GM19240 (cell line): ENCODE measurements at regions not wholly inside any gene's neighbourhood (a gene's known extent, or its start where the extent isn't known, plus 50 kb on each side); places are given as distances from the start of the nearest gene placed in this dataset.

Experiments
- DNase-seq: peaks from one replicate; pipeline ENCODE4 v3.0.0; 2011; ENCODE audit warnings: low spot score; ENCODE audit not compliant: insufficient read length

DNA sequence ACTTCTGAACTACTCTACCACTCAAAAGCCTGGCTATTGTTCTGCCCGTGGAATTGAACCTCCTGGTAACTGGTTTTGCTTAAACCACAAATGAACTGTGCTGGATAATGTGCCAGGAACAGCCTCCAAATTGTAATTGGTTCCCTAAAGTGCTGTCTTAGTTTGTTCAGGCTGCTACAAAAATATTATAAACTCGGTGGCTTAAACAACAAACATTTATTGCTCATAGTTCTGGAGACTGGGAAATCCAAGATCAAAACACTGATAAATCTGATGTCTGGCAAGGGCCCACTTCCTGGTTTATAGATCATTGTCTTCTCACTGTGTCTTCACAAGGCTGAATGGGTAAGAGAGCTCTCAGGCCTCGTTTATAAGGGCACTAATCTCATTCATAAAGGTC is 149.2 kb upstream of the NCKAP5 start:
- no peak for DNase-seq

DNA sequence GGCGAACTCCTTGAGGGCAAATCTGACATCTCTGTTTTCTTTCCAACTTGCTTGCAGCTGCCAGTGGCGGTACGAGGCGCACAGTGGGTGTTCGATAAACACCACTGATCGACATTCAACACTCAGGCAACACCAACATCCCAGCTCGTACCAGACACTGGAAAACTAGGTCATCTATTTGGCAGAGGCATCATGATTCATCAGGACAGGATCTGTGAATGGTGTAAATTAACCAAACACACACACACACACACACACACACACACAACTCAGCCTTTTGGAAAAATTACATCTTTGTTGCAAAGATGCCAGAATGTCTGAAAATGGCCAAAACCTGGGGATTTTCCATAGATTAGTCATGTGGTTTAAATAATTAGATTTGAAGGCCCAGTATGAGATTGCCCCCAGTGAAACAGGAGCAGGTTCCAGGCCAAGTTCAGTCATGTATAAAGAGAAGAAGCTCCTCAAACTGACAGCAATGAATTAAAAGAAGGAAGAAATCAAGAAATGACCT is 150.5 kb upstream of the NCKAP5 start:
- DNase-seq, result no peak

DNA sequence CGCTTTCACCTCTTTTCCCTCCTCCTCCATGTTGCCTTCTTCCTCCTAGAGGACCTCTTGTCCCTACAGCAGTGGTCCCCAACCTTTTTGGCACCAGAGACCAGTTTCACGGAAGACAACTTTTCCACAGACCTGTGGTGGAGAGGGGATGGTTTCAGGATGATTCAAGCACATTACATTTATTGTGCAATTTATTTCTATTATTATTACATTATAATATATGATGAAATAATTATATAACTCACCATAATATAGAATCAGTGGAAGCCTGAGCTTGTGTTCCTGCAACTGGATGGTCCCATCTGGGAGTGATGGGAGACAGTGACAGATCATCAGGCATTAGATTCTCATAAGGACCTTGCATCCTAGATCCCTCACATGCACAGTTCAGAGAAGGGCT is 152.2 kb upstream of the NCKAP5 start:
- DNase-seq, result no peak

DNA sequence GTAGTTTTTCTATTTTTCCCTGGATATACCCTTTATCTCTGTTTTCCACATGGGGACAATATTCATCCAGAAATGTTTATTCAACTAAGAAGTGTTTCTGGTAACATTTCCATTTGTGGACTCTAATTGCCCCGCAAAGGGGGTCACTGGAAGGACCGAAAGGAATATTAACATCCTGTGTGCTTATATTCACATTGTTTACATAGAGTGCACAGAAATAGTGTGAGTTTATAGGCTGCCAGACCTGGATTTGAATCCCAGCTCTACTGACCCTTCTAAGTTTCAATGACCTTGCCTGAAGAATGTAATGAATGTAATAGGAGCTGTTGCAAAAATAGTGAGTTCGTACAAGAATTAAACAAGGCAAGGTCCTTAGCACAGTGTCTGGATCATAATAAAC is 152.9 kb upstream of the NCKAP5 start:
- no peak for DNase-seq

DNA sequence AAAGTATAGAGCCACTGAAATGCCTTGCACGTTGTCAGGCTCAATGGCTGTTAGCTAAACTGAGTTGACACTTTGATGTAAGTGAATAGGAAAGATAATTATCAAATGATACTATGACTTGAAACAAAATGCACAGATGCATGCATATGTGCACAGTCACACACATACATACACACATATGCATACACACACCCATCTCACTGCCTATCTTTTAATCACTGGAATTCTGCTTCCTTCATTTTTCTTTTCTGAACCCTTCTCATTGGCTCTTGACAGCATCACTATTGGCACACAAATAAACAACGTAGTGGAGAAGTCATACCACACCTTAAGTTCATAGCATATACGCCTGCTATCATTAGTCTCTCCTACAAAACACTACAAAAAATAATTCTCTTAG is 154.9 kb upstream of the NCKAP5 start:
- DNase-seq, result no peak

DNA sequence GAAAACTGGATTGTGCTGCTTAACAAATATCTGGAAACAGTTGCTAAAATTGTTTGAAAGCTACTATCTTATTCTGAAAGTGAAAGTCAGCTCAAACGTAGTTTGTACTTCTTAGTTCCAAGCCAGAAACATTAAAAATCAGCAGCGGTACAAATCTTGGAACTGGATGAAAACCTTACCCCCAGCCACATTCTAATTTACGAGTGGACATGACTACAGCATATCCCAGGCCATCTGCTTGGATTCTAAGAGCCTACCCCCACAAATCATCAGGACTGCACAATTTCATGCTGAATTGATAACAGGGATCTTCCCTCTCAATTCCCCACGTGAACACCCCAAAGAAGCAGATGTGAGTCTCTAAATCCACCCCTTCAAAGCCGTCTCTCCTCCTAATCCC is 158.7 kb upstream of the NCKAP5 start:
- DNase-seq, result no peak

DNA sequence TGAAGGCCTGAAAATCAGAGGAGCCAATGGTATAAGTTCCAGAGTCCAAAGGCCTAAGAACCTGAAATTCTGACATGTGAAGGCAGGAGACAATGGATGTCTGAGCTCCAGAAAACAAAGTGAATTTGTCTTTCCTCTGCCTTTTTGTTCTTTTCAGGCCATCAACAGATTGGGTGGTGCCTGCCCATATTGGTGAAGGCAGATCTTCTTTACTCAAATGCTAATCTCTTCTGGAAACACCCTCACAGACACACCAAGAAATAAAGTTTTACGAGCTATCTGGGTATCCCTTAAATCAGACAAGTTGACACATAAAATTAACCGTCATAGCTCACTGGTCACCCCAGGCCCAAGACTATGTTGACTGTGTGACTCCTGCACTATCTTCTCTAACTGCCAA is 163.8 kb upstream of the NCKAP5 start:
- DNase-seq, result no peak

DNA sequence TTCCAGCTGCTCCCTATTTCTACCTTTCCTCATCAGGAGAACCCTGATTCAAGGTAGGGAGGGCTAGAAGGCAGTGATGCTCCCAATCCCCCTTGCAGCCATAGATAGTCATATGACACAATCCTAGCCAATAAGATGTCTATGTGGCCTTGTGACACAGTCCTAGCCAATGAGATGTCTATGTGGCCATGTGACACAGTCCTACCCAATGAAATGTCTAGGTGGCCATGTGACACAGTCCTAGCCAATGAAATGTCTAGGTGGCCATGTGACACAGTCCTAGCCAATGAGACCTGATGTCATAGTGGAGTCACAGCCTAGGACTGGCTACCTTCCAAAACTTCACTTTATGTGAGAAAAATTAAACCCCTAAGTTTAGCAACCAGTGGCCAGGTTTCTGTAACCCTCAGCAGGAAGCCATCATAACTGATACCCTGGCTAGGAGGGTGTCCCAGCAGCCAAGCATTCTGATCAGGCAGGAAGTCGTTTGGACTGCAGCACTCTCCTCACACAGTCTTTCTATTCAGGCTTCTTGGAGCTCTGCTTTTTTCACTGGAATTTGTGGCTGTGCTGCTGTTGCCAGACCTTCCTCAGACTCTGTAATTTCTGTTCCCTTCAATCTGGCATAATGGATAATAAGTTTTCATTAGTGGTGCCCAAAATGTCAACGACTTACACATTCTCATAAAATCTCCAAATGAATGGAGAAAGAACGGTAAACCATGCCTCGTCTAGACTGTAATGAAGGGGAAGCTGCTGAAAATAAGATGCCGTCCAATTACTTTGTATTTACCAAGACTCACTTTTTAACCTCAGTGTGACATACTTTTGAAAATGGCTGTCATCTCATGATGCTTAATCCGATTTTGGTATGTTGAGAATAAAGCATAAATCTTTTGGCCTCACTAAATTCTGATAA is 165.0 kb upstream of the NCKAP5 start:
- DNase-seq, result no peak

DNA sequence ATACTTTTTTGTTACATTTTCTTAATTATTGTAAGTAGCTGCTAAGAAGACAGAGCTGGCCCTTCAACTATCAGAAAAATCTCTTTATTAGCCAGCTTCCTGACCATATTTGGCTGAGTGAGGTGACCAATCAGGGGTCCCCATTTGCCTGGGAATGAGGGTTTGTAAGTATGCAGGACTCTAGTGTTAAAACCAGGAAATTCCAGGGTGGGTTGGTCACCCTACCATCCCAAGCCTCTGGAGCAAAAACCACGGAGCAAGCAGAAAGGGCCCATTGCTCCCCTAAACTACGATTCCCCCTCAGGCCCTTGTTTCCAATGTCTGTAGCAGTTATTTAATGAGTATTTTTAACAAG is 165.6 kb upstream of the NCKAP5 start:
- no peak for DNase-seq

DNA sequence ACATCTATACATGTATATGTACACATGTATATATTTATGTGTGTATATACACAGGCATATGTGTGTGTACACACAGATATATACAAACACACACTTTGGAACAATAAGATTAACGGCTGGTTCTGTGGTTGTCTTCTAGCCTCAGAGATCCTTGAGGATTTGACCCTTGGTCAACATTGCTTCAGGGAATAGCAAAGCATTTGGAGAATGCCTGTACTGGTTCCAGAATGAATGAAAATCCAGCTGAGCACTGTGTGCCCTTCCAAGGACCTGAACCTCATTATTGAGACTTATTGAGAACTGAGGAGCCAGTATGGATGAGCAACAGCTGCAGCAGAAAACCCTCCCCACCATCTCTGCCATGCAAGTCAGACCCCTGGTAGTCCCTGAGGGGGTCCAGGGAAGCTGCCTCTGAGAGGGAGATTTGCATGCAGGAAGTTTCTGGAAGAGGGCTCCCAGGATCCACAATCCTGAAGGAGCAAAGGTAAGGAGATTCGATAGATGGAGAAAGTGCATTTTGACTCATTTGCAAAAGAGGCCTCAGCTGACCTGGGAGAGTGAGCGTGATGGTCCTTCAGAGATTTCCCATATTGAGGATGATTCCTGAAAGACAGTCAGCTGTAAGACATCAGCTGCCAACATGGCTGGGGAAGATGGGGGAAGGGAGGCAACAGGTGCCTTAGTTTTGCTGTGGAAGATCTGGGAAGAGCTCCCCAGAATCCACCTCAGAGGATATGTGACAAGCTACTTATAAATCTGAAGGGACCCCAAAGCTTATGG is 166.6 kb upstream of the NCKAP5 start:
- DNase-seq, result no peak

DNA sequence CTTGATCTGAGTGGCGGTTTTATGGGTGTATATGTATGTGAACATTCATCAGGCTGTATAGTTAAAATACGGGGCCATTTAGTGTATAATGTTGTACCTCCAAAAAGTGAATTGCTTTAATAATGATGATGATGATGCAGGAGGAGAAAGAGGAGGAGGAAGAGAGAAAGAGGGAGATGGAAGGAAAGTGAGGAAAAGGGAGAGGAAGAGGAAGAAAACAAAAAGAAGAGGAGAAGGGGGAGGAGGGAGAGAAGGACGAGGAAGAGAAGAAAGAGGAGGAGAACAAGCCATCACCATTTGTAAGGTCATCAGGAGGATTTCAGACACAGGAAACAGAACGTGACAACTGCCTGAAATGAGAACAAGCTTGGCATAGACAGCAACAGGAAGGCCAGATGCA is 168.4 kb upstream of the NCKAP5 start:
- no peak for DNase-seq

DNA sequence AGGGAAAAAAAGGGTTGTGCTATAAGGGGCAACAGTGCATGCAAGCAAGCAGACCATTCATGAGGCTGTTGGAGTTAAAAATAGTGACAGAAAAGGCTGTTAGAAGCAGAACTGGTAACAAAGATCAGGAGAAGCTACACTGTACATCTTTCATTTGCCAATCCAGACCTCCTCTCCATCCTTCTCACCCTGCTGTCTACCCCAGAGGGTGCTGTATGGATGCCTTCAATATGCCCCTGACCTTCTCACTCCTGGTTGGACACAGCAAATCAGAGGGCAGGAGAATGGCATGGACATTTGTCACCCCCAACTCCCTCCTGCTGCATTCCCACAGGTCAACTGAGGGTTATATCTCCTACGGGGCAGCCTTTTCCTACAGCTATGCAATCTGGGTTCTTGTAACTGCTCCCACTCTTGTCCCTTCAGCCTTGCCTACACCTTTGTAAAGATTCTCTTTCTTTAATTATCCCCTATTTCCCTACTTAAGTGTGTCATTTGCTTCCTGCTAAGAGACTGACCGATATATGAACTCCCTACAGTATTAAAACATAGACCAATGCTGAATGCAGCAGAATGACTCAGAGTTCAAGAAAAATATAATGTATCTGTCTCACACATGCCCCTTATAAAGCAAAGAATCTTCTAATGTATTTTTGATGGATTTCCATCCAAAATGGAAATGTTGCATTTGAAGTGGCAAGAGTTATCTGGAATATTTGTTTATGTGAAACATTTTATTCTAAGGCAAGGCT is 169.2 kb upstream of the NCKAP5 start:
- DNase-seq, result no peak

DNA sequence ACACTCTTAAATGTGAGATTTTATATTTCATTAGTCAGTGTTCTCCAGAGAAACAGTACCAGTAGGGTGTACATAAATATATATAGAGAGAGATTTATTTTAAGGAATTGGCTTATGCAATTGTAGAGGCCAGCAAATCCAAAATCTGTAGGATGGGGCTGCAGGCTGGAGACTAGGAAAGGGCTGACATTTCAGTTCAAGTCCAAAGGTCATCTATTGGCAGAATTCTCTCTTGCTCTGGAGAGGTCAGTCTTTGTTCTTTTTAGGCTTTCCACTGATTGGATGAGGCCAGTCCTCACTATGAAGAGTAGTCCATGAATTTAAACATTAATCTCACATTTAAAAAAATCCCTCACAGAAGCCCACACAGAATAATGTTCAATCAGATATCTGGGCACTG is 170.8 kb upstream of the NCKAP5 start:
- no peak for DNase-seq

DNA sequence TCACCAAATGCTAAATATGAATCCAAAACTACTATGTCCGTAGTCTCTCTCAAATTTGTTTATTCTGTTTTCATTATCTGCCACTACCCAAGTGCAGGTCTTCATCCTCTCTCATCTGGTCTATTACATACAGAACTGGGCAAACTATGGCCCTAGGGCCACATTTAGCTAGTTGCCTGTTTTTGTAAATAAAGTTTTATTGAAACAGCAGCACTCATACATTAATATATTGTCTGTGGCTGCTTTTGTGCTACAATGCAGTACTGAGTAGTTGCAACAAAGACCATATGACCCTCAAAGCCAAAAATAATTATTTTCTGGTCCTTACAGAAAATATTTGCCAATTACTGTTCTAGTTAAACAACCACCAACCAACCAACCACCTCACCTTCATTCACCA is 172.2 kb upstream of the NCKAP5 start:
- DNase-seq, result no peak

DNA sequence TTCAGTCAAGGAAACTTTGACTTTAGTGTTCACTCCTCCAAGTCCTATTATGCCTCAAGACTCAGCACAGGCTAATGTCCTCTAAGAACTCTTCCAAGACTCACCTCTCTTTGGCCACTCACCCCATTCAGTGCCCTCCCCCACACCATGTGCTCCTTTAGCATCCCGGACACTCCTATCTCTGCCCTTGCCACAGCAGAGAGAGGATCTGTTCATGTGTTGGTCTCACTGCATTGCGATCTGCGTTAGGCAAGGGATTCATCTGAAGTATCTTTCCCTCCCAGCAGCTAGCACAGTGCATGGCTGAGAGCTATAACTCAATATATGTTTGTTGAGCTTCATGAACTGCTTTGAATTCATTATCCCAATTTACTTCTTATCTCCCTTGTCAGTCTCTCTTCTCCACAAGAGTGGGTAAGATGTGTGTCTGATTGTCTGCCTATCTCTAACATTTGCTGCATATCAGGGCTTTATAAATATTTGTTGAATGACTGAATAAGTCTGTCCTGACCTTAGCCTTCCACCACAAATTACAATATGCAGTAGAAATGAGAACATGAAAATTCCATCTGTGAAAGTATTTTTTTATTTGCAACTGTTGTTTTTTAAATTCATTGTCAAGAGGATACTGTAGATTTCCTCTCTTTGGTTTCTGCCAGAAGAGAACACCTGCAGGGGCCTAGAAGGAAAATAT is 179.9 kb upstream of the NCKAP5 start:
- no peak for DNase-seq

DNA sequence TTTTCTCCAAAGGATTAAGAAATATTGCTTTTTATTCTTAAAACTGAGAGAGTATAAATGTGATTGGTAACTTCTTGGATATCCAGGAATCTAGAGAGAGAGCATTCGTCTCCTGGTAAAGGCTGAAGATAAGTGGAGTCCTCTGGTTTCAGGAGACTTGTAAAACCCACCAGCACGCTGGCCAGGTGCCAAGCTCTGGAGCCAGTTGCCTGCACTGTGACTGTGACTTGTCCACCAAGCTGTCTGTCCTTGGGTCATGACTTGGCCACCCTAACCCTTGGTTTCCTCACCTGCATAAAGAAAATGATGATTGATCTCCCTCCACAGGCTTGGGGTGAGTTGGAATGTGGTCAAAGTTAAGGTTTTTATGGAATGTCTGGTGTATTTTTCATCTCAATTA is 185.4 kb upstream of the NCKAP5 start:
- no peak for DNase-seq

DNA sequence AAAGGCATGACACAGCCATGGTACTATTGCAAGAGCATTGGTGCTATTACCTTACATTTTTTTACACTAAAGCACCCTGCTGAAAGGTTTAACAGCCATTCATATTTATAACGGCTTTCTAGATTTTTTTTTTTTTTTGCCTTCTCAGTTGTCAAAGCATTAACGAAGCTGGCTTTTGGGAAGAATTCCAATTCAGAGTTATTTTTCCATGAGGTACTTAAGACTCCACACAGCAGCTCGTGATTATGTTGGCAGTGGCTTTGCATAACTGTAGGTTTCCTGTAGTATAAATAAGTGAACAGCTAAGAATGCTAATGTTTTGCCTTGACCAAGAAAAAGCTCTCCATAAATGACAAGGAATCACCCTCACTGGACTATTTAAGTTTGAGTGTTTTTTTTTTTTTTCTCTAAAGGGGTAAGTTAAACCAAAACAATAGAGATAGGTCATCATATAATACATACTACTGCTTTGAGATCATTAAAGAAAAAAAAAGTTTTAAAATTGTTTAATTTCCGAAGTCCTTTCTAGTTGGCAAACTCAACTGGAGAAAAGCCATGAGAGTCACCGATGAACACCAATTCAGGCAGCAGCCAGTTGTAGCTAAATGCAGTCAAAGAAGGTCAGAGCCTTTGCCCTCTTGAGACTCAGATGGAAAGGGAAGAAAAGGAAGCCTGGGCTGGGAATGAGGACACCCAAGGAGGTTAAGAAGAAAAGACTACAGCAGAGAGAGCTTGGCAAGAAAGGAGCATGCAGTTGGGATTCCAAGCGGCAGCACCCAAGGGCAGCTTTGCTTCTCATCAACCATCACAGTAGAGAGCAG is 187.4 kb upstream of the NCKAP5 start:
- DNase-seq, result no peak

DNA sequence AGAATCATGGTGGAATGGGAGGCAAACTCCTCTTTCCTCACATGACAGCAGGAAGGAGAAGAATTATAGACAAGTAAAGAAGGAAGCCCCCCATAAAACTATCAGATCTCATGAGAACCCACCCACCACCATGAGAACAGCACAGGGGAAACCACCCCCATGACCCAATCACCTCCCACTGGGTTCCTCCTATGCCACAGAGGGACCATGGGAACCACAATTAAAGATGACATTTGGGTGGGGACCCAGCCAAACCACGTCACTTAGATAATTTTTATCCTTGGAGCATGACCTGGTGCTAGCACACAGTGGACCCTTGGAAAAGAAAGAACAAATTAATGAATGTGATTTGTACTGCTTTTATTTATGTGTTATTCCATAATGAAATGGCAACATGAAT is 188.6 kb upstream of the NCKAP5 start:
- DNase-seq, result no peak

DNA sequence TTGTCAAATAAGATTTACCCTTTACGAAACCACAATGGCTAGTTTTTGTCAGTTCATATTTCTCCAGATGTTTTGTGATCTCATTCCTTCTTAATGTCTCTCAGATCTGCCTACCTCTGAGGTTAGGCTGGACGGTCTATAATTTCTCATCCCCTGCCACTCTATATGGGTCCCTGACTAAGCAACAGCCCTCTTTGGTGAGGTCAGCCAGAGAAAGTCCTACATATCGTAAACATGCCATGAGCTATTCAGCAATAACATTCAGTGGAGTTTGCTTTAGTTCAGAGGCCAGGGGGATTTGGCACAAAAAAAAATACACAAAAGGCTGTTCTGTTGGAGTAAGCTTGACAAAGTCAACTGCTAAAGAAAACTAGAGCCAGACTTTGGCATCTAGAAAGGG is 192.1 kb upstream of the NCKAP5 start:
- no peak for DNase-seq

DNA sequence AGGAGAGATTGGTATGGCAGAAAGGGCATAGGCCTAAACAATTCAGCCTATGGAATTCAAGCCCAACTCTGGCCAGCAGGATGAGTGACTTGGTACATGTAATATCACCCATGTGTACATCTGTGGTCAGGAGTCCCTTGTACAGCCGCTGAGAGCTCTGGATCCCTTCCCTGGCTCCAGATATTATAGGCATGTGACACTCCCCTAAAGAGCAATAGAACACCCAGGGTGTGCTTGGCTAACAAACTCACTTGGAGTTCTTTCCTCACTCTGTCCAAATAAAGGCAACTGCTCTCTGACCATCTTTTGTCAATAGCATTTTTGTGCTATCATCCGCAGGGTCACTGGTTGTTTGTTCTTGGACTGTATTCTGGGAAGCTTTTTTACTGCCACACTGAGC is 197.4 kb upstream of the NCKAP5 start:
- no peak for DNase-seq
